HEK293T (cell line): ENCODE measurements at regions not wholly inside any gene's neighbourhood (a gene's known extent, or its start where the extent isn't known, plus 50 kb on each side); places are given as distances from the start of the nearest gene placed in this dataset.

Source experiments
- CTCF ChIA-PET: fragments of 350-600 bp; formaldehyde crosslinking; extraction: SDS; loops from one replicate; lab custom pipeline; 2021; ENCODE audit warnings: antibody characterized with exemption, inconsistent platforms; lab: Yijun Ruan, JAX
- POLR2A ChIA-PET: fragments of 350-600 bp; formaldehyde crosslinking; extraction: SDS; loops from one replicate; lab custom pipeline; 2020; ENCODE audit warnings: antibody characterized with exemption, inconsistent platforms; lab: Yijun Ruan, JAX
- DNase-seq: peaks from one replicate; pipeline ENCODE4 v3.0.0; 2012; ENCODE audit warnings: mixed read lengths; ENCODE audit errors: extremely low spot score
- ARNT ChIP-seq: fragments of 450-650 bp; IDR thresholded peaks from 2 replicates; pipeline ENCODE4 v1.6.1; 2017; ENCODE audit warnings: mild to moderate bottlenecking
- BHLHE40 ChIP-seq: fragments of 450-650 bp; IDR thresholded peaks from 2 replicates; pipeline ENCODE4 v1.6.1; 2016; ENCODE audit warnings: mild to moderate bottlenecking, moderate library complexity, borderline replicate concordance
- CTBP1 ChIP-seq: fragments of 450-650 bp; IDR thresholded peaks from 2 replicates; pipeline ENCODE4 v1.6.1; 2016; ENCODE audit warnings: borderline replicate concordance
- ELF4 ChIP-seq: fragments of 450-650 bp; IDR thresholded peaks from 2 replicates; pipeline ENCODE4 v1.6.1; 2017; ENCODE audit warnings: antibody characterized with exemption
- FOXA1 ChIP-seq: fragments of 450-650 bp; IDR thresholded peaks from 2 replicates; pipeline ENCODE4 v1.6.1; 2016; ENCODE audit warnings: mild to moderate bottlenecking
- FOXK2 ChIP-seq: fragments of 450-650 bp; IDR thresholded peaks from 2 replicates; pipeline ENCODE4 v1.6.1; 2016; ENCODE audit warnings: mild to moderate bottlenecking
- FOXM1 ChIP-seq: fragments of 450-650 bp; IDR thresholded peaks from 2 replicates; pipeline ENCODE4 v1.6.1; 2017; ENCODE audit warnings: mild to moderate bottlenecking, borderline replicate concordance
- HDGF ChIP-seq: fragments of 450-650 bp; IDR thresholded peaks from 2 replicates; pipeline ENCODE4 v1.6.1; 2017; ENCODE audit warnings: antibody characterized with exemption, borderline replicate concordance
- L3MBTL2 ChIP-seq: fragments of 450-650 bp; conservative IDR thresholded peaks from 2 replicates; pipeline ENCODE4 v1.6.1; 2016; ENCODE audit warnings: mild to moderate bottlenecking
- LEF1 ChIP-seq: fragments of 450-650 bp; IDR thresholded peaks from 2 replicates; pipeline ENCODE4 v1.6.1; 2017; ENCODE audit warnings: mild to moderate bottlenecking, borderline replicate concordance
- NFRKB ChIP-seq: fragments of 450-650 bp; IDR thresholded peaks from 2 replicates; pipeline ENCODE4 v1.6.1; 2016; ENCODE audit warnings: mild to moderate bottlenecking, moderate library complexity
- PKNOX1 ChIP-seq: fragments of 450-650 bp; IDR thresholded peaks from 2 replicates; pipeline ENCODE4 v1.6.1; 2016
- SP1 ChIP-seq: fragments of 450-650 bp; IDR thresholded peaks from 2 replicates; pipeline ENCODE4 v1.6.1; 2017
- SUZ12 ChIP-seq: fragments of 450-650 bp; IDR thresholded peaks from 2 replicates; pipeline ENCODE4 v1.6.1; 2016; ENCODE audit warnings: mild to moderate bottlenecking
- TARDBP ChIP-seq: fragments of 450-650 bp; IDR thresholded peaks from 2 replicates; pipeline ENCODE4 v1.6.1; 2016
- ZNF384 ChIP-seq: fragments of 450-650 bp; IDR thresholded peaks from 2 replicates; pipeline ENCODE4 v1.6.1; 2016

DNA sequence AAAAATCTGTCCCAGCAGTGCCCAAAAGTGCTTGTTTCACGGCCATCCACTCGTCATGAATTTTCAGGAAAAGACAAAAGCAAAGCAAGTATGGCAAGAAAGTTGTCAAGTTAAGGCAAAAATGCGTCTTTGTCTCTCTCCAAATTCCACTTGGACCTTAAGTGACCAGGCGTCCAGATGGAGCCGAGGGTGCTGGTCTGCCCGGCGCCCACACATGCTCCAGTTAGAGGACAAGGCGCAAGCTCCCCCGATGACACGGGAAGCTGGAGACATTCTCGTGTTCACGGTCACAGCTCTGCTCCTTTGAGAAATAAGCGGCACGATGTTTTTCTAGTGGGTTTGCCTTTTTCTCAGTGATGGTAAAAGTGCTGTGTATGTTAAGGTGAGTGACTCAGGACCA lies 219.0 kb downstream of the BRD1 start:
- no peak for TF ChIP-seq ZNF384
- no peak for TF ChIP-seq ELF4
- TF ChIP-seq CTBP1: no peak
- TF ChIP-seq SUZ12: no peak
- TF ChIP-seq TARDBP: no peak
- TF ChIP-seq PKNOX1: no peak
- no peak for TF ChIP-seq HDGF
- no peak for TF ChIP-seq FOXM1
- TF ChIP-seq LEF1: no peak
- TF ChIP-seq L3MBTL2: no peak
- TF ChIP-seq ARNT: no peak
- TF ChIP-seq BHLHE40: no peak
- POLR2A ChIA-PET: no interaction called here
- DNase-seq: no peak
- CTCF ChIA-PET: no interaction called here

GRCh38 chr22:49608228-49608627 lies 219.4 kb downstream of the BRD1 start:
- ChIA-PET POLR2A (no interaction called here), CTCF (no interaction called here)
- TF ChIP-seq HDGF (no peak), FOXK2 (no peak), L3MBTL2 (no peak), LEF1 (no peak), TARDBP (no peak), NFRKB (no peak), CTBP1 (no peak), SP1 (no peak), BHLHE40 (no peak), FOXA1 (no peak), ELF4 (no peak), SUZ12 (no peak), FOXM1 (no peak), ZNF384 (no peak), ARNT (no peak), PKNOX1 (no peak)
- no peak for DNase-seq

DNA sequence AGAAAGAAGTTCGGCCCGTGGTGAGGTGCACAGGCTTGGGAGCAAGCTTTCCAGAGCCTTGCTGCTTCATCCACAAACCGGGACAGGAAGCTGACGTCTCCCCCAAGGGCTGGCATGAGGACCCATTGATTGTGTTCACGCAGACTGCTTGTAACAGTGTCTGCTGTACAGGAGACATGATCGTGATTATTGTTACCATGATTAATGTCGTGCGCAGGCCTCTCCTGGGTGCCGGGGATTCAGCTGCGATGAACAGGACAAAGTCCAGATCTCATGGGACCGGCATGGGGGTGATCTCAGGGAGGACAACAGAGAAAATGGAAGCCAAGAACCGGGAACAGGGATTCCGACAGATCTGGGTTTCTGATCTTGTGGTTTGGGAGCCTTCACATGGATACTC lies 219.9 kb downstream of the BRD1 start:
- TF ChIP-seq FOXM1: no peak
- no peak for TF ChIP-seq HDGF
- no peak for TF ChIP-seq SUZ12
- no peak for TF ChIP-seq PKNOX1
- no peak for TF ChIP-seq NFRKB
- no peak for TF ChIP-seq SP1
- no peak for TF ChIP-seq CTBP1
- no peak for TF ChIP-seq LEF1
- no peak for TF ChIP-seq FOXA1
- DNase-seq: no peak
- ChIA-PET CTCF (no interaction called here), POLR2A (no interaction called here)

GRCh38 chr22:49606562-49607290 lies 220.9 kb downstream of the BRD1 start:
- ChIA-PET POLR2A (no interaction called here), CTCF (no interaction called here)
- no peak for DNase-seq
- TF ChIP-seq PKNOX1 (no peak), BHLHE40 (no peak), FOXA1 (no peak), LEF1 (no peak), SUZ12 (no peak), NFRKB (no peak), L3MBTL2 (no peak)

DNA sequence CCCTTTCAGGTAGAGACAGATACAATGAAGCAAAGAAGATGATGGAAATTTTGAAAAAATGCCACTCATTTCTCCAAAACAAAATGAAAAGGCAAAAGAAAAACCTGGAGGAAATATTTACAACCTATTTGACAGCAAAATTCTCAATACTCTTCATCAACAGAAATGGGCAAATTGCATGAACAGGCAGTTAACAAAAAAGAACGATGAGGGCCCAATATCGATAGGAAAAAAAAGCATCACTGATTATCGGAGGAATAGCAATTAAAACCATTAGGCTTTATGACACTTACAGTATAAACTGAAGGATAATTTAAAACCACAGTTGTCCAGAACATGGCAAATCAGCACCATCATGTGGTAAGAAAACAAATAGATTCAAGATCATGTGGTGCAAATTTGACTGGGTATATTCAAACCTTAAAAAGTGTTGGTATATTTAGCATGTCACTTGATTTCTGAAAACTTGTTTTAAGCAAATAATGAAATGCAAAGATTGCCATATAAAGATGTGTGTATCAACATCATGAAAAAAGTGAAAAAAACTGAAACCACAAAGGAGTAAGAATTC lies 222.9 kb downstream of the BRD1 start:
- DNase-seq: no peak
- ChIA-PET CTCF (no interaction called here), POLR2A (no interaction called here)
- no peak for TF ChIP-seq ZNF384
- TF ChIP-seq L3MBTL2: no peak
- no peak for TF ChIP-seq ARNT

DNA sequence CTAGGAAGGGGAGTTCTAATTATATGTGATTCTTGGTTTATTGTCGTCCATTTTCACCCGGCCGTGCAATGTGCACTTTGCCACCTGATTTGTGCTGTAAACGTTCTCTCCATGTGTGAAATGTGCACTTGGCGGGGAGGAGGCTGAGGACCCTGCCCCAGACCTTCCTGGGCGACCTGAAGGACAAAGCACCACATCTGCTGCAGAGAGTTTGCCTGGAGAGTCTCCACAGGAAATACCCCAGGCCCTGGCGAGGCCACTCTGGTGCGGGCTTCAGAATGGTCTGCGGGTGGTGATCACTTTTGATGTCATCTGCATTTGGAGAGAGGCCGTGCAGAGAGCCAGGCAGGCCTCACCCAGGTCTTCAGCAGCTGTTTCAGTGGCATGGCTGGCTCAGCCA lies 224.7 kb downstream of the BRD1 start:
- no peak for DNase-seq
- POLR2A ChIA-PET: no interaction called here
- TF ChIP-seq ELF4 (no peak), FOXA1 (no peak), SUZ12 (no peak), NFRKB (no peak), SP1 (no peak), TARDBP (no peak), FOXK2 (no peak), BHLHE40 (no peak), HDGF (no peak), PKNOX1 (no peak), FOXM1 (no peak), LEF1 (no peak), CTBP1 (no peak), ZNF384 (no peak), L3MBTL2 (no peak), ARNT (no peak)
- CTCF ChIA-PET: no interaction called here
